ENCODE measurements at regions not wholly inside any gene's neighbourhood (a gene's known extent, or its start where the extent isn't known, plus 50 kb on each side); places are given as distances from the start of the nearest gene placed in this dataset.
A peak's percentile ranks its signal among the peaks of the same experiment; 100 is the strongest.

- H4K8ac ChIP-seq (ENCODE audit: low read depth, low read length): no peak overlapping the region
- H3K36me3 ChIP-seq (replicated peaks in 1 of 2; ENCODE audit: control insufficient read depth in 2 of 2, insufficient read depth in 2 of 2, low read length in 2 of 2): no peaks in the 10 kb centered on the region
- peak overlapping the region; percentile 71 for H3K18ac ChIP-seq (ENCODE audit: low read length)
- H3K4me2 ChIP-seq (ENCODE audit: insufficient read depth, low read length, poor library complexity, severe bottlenecking): no peak overlapping the region
- H3K4me3 ChIP-seq (ENCODE audit: low read length in 2 of 2): no peak overlapping the region
- peak overlapping the region; percentile 56 for H2AK5ac ChIP-seq (ENCODE audit: low read depth, low read length)
- H3K79me1 ChIP-seq (ENCODE audit: low read depth, low read length): no peaks in the 10 kb centered on the region
- no peak for DNase-seq (ENCODE audit: low spot score)
- peak overlapping the region; percentile 21 for H3K9ac ChIP-seq (ENCODE audit: low read depth, low read length, poor library complexity)
- H3K27me3 ChIP-seq (ENCODE audit: control insufficient read depth in 3 of 3, insufficient read depth in 3 of 3, low read depth in 1 of 3, low read length in 3 of 3): peaks cover 0 to 8% (median 0%) of the 10 kb centered on the region in 3 experiments
- H2BK5ac ChIP-seq (ENCODE audit: low read length): no peak overlapping the region
- H3K23ac ChIP-seq (ENCODE audit: low read depth, low read length, poor library complexity): peak overlapping the region; percentile 10
- no peak overlapping the region for H2BK15ac ChIP-seq (ENCODE audit: low read length)
- H3K4me1 ChIP-seq (ENCODE audit: control insufficient read depth in 2 of 2, insufficient read depth in 1 of 2, low read depth in 1 of 2, low read length in 2 of 2): peaks cover 3% of the 10 kb centered on the region in 2 donors
- H2BK120ac ChIP-seq (ENCODE audit: low read depth, low read length): no peak overlapping the region
- WGBS, 2 donors (ENCODE audit: extremely low coverage in 2 of 2, insufficient read length in 2 of 2, insufficient replicate concordance in 1 of 2): no CpG with 5 or more reads among the region's 20 CpGs
- peak overlapping the region; percentile 89 for H3K14ac ChIP-seq (ENCODE audit: low read length)
- no peaks in the 10 kb centered on the region for H3K9me3 ChIP-seq (replicated peaks in 1 of 2; ENCODE audit: control insufficient read depth in 2 of 2, insufficient read depth in 1 of 2, low read depth in 1 of 2, low read length in 2 of 2)
- peak overlapping the region; percentile 11 for H2AFZ ChIP-seq (ENCODE audit: low read length)
- no peak overlapping the region for H4K91ac ChIP-seq (ENCODE audit: low read depth, low read length, poor library complexity)
- H2BK12ac ChIP-seq (ENCODE audit: low read length): no peak overlapping the region
- no peak overlapping the region for H3K27ac ChIP-seq (replicated peaks; ENCODE audit: low read length)
- no peak overlapping the region for H3K4ac ChIP-seq (ENCODE audit: low read length)
Measured at GRCh38 chr12:30853561-30854133, 72.9 kb upstream of the TSPAN11 start.

DNA sequence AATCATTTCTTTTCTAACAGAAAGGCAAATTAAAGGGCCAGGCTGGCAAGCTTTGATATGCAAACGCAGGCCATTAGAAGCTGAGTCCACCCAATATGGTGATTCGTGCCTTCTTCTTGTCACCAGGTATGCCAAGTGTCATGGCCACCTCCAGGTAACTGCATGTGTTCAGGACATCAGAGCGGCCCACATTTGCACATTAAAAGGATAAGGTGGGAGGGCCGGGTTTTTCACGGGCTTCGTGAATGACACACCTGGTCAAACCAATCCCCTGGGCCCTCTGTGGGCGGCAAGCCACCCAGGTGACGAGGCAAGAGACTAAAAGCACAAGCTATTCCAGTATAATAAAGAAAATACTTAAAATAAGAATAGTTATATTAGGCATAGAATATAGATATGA is 75.9 kb upstream of the TSPAN11 start:
- Histone ChIP-seq H3K4ac (ENCODE audit: low read length) (no peak overlapping the region), H3K27me3 (ENCODE audit: control insufficient read depth in 3 of 3, insufficient read depth in 3 of 3, low read depth in 1 of 3, low read length in 3 of 3) (peaks cover 0 to 6% (median 0%) of the 10 kb centered on the region in 3 experiments), H3K18ac (ENCODE audit: low read length) (no peak overlapping the region), H3K4me2 (ENCODE audit: insufficient read depth, low read length, poor library complexity, severe bottlenecking) (no peak overlapping the region), H2AK5ac (ENCODE audit: low read depth, low read length) (no peak overlapping the region), H2BK5ac (ENCODE audit: low read length) (no peak overlapping the region), H3K9ac (ENCODE audit: low read depth, low read length, poor library complexity) (no peak overlapping the region), H2AFZ (ENCODE audit: low read length) (no peak overlapping the region), H2BK120ac (ENCODE audit: low read depth, low read length) (no peak overlapping the region), H4K91ac (ENCODE audit: low read depth, low read length, poor library complexity) (no peak overlapping the region), H3K9me3 (replicated peaks in 1 of 2; ENCODE audit: control insufficient read depth in 2 of 2, insufficient read depth in 1 of 2, low read depth in 1 of 2, low read length in 2 of 2) (no peaks in the 10 kb centered on the region), H3K27ac (replicated peaks; ENCODE audit: low read length) (no peak overlapping the region), H3K4me3 (ENCODE audit: low read length in 2 of 2) (no peak overlapping the region), H3K4me1 (ENCODE audit: control insufficient read depth in 2 of 2, insufficient read depth in 1 of 2, low read depth in 1 of 2, low read length in 2 of 2) (peaks cover 3% of the 10 kb centered on the region in 2 donors), H4K8ac (ENCODE audit: low read depth, low read length) (no peak overlapping the region), H2BK15ac (ENCODE audit: low read length) (no peak overlapping the region), H3K14ac (ENCODE audit: low read length) (no peak overlapping the region), H2BK12ac (ENCODE audit: low read length) (no peak overlapping the region), H3K23ac (ENCODE audit: low read depth, low read length, poor library complexity) (no peak overlapping the region), H3K36me3 (replicated peaks in 1 of 2; ENCODE audit: control insufficient read depth in 2 of 2, insufficient read depth in 2 of 2, low read length in 2 of 2) (no peaks in the 10 kb centered on the region), H3K79me1 (ENCODE audit: low read depth, low read length) (no peaks in the 10 kb centered on the region)
- DNase-seq (ENCODE audit: low spot score): no peak
- no CpG with 5 or more reads among the region's 8 CpGs for WGBS, 2 donors (ENCODE audit: extremely low coverage in 2 of 2, insufficient read length in 2 of 2, insufficient replicate concordance in 1 of 2)

DNA sequence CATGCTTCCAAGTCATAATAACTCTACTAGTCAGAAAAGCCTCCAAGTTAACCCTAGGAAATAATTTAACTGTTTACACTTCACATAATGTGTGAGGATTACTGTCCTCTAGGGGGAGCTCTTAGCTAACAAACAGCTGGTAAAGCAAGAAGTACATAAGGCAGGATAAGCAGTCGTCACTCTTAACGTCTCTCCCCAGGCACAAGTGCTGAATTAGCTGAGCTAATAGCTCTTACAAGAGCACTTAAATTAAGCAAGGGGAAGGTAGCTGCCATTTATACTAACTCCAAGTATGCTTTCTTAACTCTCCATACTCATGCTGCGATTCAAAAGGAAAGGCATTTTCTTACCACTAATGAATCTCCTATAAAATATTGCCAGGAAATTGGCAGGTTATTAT is 79.3 kb upstream of the TSPAN11 start:
- H4K8ac ChIP-seq (ENCODE audit: low read depth, low read length): no peak overlapping the region
- no peak overlapping the region for H3K4me3 ChIP-seq (ENCODE audit: low read length in 2 of 2)
- H2AK5ac ChIP-seq (ENCODE audit: low read depth, low read length): no peak overlapping the region
- no peak overlapping the region for H3K14ac ChIP-seq (ENCODE audit: low read length)
- H3K4ac ChIP-seq (ENCODE audit: low read length): no peak overlapping the region
- peaks cover 3% of the 10 kb centered on the region in 2 donors for H3K4me1 ChIP-seq (ENCODE audit: control insufficient read depth in 2 of 2, insufficient read depth in 1 of 2, low read depth in 1 of 2, low read length in 2 of 2)
- no peak overlapping the region for H2AFZ ChIP-seq (ENCODE audit: low read length)
- peak; percentile 48 for DNase-seq (ENCODE audit: low spot score)
- no peak overlapping the region for H3K4me2 ChIP-seq (ENCODE audit: insufficient read depth, low read length, poor library complexity, severe bottlenecking)
- H3K9me3 ChIP-seq (replicated peaks in 1 of 2; ENCODE audit: control insufficient read depth in 2 of 2, insufficient read depth in 1 of 2, low read depth in 1 of 2, low read length in 2 of 2): no peaks in the 10 kb centered on the region
- H3K27ac ChIP-seq (replicated peaks; ENCODE audit: low read length): no peak overlapping the region
- no peak overlapping the region for H4K91ac ChIP-seq (ENCODE audit: low read depth, low read length, poor library complexity)
- H3K23ac ChIP-seq (ENCODE audit: low read depth, low read length, poor library complexity): no peak overlapping the region
- no peaks in the 10 kb centered on the region for H3K27me3 ChIP-seq (ENCODE audit: control insufficient read depth in 3 of 3, insufficient read depth in 3 of 3, low read depth in 1 of 3, low read length in 3 of 3)
- no peak overlapping the region for H3K9ac ChIP-seq (ENCODE audit: low read depth, low read length, poor library complexity)
- H2BK5ac ChIP-seq (ENCODE audit: low read length): no peak overlapping the region
- H2BK12ac ChIP-seq (ENCODE audit: low read length): no peak overlapping the region
- H3K36me3 ChIP-seq (replicated peaks in 1 of 2; ENCODE audit: control insufficient read depth in 2 of 2, insufficient read depth in 2 of 2, low read length in 2 of 2): no peaks in the 10 kb centered on the region
- H3K18ac ChIP-seq (ENCODE audit: low read length): no peak overlapping the region
- H3K79me1 ChIP-seq (ENCODE audit: low read depth, low read length): no peaks in the 10 kb centered on the region
- H2BK15ac ChIP-seq (ENCODE audit: low read length): no peak overlapping the region
- no peak overlapping the region for H2BK120ac ChIP-seq (ENCODE audit: low read depth, low read length)
- WGBS, 2 donors (ENCODE audit: extremely low coverage in 2 of 2, insufficient read length in 2 of 2, insufficient replicate concordance in 1 of 2): no CpG with 5 or more reads among the region's 3 CpGs

DNA sequence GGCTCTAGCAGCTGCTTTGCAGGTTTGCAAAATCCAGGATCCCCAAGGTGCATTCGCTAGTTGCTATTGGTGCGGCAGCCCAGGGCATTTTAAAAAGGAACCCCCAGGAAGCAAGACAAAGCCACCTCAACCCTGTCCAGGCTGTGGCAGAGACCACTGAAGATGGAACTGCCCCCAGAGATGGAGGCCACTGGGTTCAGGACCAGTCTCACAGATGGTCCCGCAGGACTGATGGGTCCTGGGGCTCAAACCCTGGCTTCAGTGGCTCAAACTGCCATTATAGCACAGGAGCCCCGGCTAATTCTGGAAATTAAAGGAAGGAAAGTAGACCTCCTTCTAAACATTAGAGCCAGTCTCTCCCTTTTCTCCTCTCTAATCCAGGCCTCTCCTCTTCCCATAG is 79.8 kb upstream of the TSPAN11 start:
- Histone ChIP-seq H3K36me3 (replicated peaks in 1 of 2; ENCODE audit: control insufficient read depth in 2 of 2, insufficient read depth in 2 of 2, low read length in 2 of 2) (no peaks in the 10 kb centered on the region), H2AK5ac (ENCODE audit: low read depth, low read length) (no peak overlapping the region), H2BK5ac (ENCODE audit: low read length) (no peak overlapping the region), H3K4me3 (ENCODE audit: low read length in 2 of 2) (no peak overlapping the region), H3K9me3 (replicated peaks in 1 of 2; ENCODE audit: control insufficient read depth in 2 of 2, insufficient read depth in 1 of 2, low read depth in 1 of 2, low read length in 2 of 2) (no peaks in the 10 kb centered on the region), H2BK120ac (ENCODE audit: low read depth, low read length) (no peak overlapping the region), H3K27me3 (ENCODE audit: control insufficient read depth in 3 of 3, insufficient read depth in 3 of 3, low read depth in 1 of 3, low read length in 3 of 3) (no peaks in the 10 kb centered on the region), H2BK12ac (ENCODE audit: low read length) (no peak overlapping the region), H3K4ac (ENCODE audit: low read length) (no peak overlapping the region), H2BK15ac (ENCODE audit: low read length) (no peak overlapping the region), H3K4me1 (ENCODE audit: control insufficient read depth in 2 of 2, insufficient read depth in 1 of 2, low read depth in 1 of 2, low read length in 2 of 2) (peaks cover 2 to 3% of the 10 kb centered on the region in 2 donors), H3K79me1 (ENCODE audit: low read depth, low read length) (no peaks in the 10 kb centered on the region), H3K18ac (ENCODE audit: low read length) (no peak overlapping the region), H4K91ac (ENCODE audit: low read depth, low read length, poor library complexity) (no peak overlapping the region), H3K14ac (ENCODE audit: low read length) (no peak overlapping the region), H4K8ac (ENCODE audit: low read depth, low read length) (no peak overlapping the region), H3K27ac (replicated peaks; ENCODE audit: low read length) (no peak overlapping the region), H3K23ac (ENCODE audit: low read depth, low read length, poor library complexity) (no peak overlapping the region), H3K9ac (ENCODE audit: low read depth, low read length, poor library complexity) (no peak overlapping the region), H2AFZ (ENCODE audit: low read length) (peak overlapping the region; percentile 30), H3K4me2 (ENCODE audit: insufficient read depth, low read length, poor library complexity, severe bottlenecking) (no peak overlapping the region)
- no CpG with 5 or more reads among the region's 4 CpGs for WGBS, 2 donors (ENCODE audit: extremely low coverage in 2 of 2, insufficient read length in 2 of 2, insufficient replicate concordance in 1 of 2)
- DNase-seq (ENCODE audit: low spot score): no peak
